Transverse colon (tissue), 3 donors: ENCODE measurements at regions not wholly inside any gene's neighbourhood (a gene's known extent, or its start where the extent isn't known, plus 50 kb on each side); places are given as distances from the start of the nearest gene placed in this dataset.

ENCODE experiments used
- EP300 ChIP-seq: sonication (generic); formaldehyde crosslinking; IDR thresholded peaks from one replicate; pipeline ENCODE4 v1.6.1; 2017; ENCODE audit warnings: antibody characterized with exemption, low read depth
- POLR2A ChIP-seq: fragments of 450-650 bp; IDR thresholded peaks from one replicate; pipeline ENCODE4 v1.6.1; 2016; ENCODE audit warnings: antibody characterized with exemption, mild to moderate bottlenecking, moderate library complexity
- TF ChIP-seq, protein P1 (sequence below), 5 experiments: fragments of 200-600 bp in 3 of 5; fragments of 450-650 bp in 2 of 5; sonication (generic) in 3 of 5; IDR thresholded peaks; 1 replicate in 2 of 5; 2 replicates in 3 of 5; pipeline ENCODE4 v1.5.1; 2016 to 2017; ENCODE audit warnings: antibody characterized with exemption in 5 of 5, inconsistent platforms in 3 of 5, mild to moderate bottlenecking in 2 of 5, moderate library complexity in 1 of 5

DNA sequence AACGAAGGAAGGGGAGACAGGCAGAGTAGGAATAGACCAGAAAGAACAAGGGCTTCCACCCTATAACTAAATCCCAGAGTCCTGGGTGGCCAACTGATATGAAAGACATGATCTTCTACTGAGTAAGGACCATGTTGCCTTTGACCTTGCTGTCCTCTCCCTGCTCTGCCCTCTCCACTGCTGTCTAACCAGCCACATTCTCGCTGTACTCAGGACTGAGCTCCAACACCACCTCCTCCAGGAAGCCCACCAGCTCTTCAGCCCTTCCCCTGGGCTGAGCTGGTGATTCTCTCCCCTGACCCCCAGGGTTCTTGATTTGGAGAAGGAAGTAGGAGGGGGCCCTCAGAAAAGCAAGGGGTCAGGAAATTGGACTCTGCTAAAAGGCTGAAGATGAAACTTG, 159.2 kb downstream of the DICER1 start:
- TF ChIP-seq, protein P1, sequence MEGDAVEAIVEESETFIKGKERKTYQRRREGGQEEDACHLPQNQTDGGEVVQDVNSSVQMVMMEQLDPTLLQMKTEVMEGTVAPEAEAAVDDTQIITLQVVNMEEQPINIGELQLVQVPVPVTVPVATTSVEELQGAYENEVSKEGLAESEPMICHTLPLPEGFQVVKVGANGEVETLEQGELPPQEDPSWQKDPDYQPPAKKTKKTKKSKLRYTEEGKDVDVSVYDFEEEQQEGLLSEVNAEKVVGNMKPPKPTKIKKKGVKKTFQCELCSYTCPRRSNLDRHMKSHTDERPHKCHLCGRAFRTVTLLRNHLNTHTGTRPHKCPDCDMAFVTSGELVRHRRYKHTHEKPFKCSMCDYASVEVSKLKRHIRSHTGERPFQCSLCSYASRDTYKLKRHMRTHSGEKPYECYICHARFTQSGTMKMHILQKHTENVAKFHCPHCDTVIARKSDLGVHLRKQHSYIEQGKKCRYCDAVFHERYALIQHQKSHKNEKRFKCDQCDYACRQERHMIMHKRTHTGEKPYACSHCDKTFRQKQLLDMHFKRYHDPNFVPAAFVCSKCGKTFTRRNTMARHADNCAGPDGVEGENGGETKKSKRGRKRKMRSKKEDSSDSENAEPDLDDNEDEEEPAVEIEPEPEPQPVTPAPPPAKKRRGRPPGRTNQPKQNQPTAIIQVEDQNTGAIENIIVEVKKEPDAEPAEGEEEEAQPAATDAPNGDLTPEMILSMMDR (IDR thresholded peaks at IDR 0.05): no peak
- TF ChIP-seq EP300 (no peak), POLR2A (no peak)
